ENCODE measurements at regions not wholly inside any gene's neighbourhood (a gene's known extent, or its start where the extent isn't known, plus 50 kb on each side); places are given as distances from the start of the nearest gene placed in this dataset.

DNA sequence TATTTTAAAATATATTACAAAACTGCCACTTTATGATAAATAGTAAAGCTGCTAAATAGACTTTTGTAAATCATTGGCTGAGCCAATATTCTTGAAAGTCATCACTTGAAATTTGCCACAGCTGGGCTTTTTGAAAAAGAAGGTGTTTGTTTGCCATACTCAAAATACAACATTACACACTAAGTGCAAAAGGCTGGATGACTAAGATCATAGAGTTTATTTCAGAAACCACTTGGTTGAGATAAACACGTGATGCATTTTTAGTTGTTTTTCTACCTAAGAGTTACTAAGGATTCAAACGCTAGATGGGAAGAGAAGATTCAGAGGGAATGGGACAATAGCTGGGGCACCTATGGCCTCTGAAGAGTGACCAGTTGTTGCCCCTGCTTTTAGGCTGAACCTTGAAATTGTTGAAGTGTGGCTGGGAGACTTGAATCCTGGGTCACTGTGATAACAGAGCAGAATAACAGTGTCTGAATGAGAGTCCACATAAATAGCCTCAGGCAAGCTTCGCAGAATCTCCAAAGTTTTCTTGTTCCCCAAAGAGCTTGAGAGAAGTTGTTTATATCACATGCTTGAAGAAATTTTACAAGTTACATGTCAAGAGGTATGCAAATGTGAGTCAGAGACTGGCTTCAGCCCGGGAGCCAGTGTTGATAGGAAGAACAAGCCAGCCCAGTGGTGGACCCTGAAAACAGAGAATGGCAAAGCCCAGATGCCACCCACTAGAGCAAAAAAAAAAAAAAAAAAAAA is 409.8 kb downstream of the GPD2 start:
- DNase-seq, result no peak

DNA sequence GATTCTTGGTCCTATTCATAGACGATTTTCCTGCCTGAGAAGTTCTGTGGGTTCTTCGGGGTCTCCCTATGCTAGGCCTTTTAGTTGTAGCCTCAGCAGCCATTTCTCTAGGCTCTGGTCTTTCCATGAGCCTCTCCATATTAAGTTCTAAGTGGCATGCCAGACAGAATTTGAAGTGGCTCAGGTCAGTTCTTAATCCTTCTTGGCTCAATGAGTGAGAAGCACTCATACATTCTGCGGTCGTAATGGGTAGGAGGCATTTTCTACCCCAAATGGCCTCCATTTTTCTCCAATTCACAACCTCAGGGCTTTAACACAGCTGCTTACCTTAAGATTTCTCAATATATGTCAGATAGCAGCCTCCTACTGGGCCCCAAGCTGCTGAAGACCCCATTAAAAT is 405.3 kb upstream of the GALNT5 start:
- DNase-seq, result no peak

DNA sequence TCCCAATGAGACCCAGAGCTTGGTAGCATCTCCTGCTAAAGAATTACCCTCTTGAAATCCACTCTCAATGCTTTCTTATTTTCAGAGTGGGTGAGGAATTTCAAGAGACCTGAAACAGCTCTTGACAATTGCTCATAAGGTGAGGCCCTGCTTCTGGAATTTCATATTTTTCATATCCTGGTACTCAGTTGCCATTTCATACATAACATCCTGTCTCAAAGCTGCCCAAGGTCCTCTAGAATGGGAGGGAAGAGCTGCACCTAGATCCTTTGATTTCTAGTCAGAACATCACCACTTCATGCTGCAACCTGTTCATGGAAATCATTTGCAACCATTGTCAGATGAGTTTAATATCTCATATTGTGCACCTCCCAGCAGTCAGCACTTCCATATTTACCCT is 404.8 kb upstream of the GALNT5 start:
- DNase-seq, result peak in 1 of 2 donors; percentile 2

DNA sequence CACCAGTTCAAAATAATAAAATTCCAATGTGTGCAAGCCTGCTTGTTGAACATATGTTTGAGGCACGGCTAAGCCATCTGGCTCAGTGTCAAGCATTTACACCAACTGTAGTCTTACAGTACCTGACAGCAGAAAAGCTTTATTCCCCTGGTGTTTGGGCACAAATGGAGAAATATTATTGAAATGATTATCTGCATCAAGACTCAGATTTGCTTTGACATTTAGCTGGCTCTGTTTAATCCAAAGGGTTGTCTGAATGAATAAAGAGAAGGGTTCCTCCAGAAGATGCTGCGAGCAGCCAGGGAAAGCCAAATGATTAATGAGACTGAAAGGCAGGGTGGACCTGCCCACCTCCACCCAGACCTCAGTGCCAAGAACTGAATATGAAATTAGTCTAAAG is 393.2 kb upstream of the GALNT5 start:
- DNase-seq, result no peak

DNA sequence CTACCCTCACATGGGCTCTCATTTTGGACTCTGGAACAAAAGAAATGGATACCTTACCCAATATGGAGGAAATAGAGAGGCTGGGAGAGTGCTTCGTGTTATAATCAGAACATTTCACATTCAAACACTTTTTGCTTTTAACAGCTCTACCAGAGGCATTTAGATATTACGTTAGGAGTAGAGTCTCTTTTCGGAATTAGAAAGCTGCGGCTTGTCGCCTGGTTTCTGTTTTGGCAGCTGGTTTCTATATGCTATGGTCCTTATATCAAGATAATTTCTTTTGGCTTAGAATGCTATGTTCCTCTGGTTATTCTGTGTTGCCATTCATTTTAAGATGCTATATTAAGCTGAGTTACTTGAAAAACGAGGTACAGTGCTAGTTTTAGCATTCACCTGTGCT is 392.8 kb upstream of the GALNT5 start:
- no peak for DNase-seq

DNA sequence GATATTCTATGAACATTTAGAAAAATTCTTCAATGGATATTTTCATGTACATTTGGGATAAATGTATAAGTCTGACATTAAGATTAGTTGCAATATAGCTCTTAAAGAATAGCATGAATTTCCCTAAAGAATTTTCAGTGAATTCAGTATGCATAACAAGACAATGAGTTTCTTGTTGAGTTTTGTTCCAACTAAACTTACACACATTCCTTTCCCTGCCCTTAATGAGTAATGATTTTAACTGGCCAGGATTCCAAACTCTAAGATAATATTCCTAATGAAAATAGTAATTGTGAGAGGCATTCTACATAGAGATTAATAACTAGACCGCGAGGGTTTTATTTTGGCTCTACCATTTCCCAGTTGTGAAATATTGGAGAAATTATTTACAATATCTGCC is 390.3 kb upstream of the GALNT5 start:
- no peak for DNase-seq

DNA sequence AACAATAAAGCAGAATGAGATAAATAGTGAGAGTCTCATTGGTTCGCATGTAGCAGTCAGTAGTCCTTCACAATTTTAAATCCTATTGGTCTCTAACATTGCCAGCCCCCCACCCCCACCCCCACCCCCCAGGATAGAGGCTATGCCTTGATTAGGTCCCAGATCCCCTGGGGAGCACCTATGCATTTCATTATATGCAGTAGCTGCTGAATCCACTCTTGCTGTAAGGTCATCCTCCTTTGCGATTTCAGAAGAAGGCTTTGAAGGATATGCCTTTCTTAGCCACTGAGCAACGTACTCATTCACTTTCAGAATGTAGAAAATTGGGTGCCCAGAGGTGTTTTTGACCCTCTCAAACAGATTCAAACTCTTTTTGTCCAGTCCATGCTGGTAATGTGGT is 382.8 kb upstream of the GALNT5 start:
- DNase-seq, result no peak

DNA sequence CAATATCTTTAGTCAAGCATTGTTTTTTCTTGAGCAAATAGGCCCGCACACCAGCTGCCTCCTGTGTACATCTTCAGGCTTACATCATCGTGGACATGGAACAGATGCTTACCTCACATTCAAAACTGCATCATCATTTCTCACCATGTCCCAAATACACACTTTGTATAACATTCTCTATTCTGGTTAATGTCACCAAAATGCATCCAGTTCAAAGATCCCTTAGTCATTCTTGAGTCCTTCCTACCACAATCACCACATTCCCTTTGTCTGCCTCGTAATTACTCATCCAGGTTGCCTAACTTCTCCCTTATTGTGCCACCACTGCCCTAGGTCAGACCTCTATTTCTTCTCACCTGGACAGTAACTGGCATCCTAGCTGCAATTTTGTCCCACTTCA is 373.7 kb upstream of the GALNT5 start:
- DNase-seq, result no peak

DNA sequence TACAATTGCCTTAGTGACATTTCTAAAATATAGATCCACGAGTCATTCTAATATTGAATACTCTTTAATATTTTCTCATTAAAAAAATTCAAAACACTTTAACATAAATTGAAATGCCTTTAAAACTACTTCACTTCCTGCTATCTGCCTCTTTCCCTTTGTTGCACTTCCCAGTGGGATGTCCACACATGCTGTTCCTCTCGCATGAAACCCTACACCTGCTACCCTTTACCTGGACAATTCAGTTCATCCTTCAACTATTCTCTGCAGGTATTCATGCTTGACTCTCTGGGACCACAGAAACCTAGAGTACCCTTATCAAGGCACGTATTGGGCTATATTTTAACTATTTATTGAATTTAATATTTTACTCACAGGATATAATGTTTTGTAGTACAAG is 373.3 kb upstream of the GALNT5 start:
- DNase-seq, result no peak

DNA sequence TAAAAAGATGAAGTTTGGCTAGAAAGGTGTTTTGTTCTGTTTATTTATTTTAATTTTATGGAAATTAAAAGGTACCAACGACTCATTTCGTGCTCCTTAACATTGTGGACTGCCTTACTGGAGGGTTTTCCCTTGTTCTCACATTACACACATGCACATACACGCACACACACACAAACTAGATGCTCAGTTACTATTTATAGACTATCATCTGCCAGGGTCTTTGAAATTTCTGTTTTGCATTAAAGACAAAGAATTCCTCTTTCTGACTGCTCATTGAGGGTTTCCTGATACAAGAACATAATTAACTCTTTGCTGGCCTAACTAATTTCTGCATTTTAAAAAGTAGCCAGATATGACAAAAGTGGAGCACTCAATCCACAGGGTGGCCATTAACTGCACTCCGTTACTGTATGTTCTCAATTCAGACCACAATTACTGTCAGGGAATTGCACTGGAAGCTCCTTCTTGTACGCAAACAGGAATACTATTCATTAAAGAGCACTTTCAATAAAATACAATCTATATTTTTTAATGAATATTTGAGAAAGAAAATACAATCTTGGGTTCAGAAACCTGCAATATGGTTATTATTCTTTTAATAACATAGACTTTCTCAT is 366.9 kb upstream of the GALNT5 start:
- DNase-seq, result no peak

DNA sequence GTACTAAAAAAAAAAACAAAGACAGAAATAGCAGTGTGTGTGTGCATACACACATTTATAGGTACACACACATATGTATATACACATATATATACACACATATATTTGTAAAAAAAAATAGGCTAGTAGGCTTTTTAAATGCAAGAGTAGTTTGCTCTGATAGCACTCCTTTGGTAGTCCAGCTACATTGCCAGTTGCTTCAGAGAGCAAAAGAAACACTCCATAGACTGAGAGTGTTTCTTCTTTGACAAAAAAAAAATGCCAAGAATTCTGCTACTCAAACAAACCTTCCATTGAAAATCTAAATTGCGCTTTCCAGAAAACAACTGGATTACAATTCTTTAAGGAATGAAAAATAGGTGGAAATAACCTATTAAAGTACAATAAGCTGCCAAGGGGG is 365.9 kb upstream of the GALNT5 start:
- DNase-seq, result no peak

DNA sequence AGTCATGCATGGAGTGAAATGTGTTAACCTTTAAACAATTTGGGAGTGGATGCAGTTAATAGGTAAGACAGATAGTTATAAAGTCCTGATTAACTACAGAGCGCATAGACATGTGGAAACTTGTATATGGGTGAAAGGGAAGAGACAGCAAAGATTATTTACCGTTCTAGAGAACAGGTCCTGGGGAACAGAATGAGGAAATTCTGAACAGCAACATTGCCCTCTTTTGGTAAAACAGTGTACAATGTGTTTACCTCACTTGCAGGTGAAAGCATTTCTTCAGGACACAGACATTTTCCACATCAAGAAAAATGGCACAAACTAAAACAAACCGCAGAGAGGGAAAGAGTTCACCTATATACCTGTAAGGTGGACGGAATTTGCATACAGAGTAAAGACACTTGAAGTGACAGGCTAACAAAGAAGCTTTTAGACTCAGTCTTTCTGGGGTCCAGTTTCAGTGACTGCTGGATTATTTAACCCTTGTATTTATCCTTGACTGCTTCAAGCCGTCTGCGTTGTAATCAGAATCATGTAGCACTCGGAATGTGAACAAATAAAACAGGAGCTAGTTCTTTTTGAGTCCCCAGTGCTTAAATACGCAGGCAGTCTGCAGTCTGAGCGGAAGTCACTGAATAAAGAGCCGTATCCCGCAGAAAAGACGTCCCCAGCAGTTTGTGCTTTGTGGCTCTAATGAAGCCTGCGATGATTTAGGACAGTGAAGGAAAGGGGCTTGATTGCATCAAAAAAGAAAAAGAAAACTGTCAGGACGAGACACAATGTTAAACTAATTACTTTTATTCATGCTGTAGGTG is 364.8 kb upstream of the GALNT5 start:
- peak; percentile 39 to 54 for DNase-seq

DNA sequence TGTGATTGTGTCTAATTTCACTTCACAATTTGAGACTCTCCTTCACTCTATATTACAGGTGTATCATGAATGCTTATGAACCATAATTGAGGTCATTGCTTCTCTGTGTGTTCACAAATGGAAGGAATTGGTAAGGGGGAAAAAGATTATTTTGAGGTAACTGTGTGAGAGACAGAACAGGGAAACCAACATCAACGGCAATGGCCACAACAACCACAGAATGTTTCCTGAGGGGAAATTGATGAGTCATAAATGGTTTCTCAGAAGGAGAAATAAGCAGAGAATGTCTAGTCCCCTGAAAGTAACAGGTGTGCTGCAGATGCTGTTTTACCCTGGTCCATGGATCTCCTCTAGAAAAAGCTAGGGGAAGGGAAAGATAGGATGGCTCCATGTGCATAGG is 361.2 kb upstream of the GALNT5 start:
- DNase-seq, result no peak

DNA sequence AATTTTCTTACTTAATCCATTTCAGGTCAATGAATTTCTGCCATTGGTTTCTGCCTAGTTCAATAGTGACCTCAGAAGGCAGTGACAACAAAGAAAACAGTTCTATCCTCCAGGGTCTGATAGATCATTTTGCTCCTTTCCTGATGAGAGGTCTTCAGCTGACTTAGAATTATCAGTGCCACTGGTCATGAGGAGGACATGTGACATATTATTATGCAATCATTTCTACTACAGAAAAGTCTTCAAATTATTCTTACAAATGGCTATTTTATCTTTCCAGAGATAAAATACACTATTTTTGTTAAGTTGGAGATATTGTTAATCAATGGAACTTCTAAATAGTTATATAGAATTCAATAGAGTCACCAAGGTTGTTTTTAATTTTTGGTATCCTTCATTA is 360.0 kb upstream of the GALNT5 start:
- DNase-seq, result no peak

DNA sequence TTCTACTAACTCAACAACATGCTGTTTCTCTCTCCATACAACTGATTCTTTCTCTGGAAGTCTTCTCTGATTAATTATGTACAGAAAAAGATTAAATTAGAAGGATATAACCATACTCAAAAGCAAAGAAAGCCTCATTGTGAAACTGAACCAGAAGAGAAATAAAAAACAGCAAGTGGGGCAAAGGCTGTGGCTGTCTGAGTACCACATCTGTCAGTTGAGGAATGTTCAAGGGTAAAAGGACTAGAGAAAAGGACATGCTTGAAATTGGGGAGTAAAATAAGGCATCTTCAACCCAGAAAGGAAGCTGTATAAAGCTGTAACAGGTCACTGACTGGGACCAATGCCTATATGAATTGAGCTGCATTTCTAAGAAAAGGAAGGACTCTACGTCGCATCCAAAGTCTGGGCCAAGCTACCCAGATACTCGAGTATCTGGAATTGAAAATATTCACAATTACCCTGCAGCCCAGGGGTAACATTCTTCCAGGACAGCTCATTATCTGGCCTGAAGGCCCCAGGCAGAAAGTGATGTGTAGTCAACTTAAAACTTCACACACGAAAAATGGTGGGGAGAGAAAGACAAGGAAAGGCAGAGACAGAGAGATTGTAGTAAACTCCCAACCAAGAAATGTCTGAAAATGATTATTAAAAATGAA is 356.0 kb upstream of the GALNT5 start:
- no peak for DNase-seq

DNA sequence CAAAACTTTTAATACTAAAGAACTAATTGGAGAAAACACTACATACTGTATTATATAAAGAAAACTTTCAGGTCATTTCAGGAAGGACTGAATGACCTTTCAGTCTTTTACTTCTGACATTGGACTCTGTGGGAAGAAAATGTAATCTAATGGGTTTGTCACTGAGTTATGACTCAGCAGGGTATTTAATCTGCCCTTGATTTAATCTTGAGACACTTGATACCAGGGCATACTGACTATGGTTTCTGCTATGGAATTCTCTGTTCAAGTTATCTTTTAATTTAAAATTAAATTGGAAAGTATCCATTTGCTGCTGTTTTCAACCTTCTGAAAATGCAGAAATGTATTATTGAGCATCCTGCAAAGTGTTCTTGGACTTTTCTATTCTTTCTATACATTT is 354.2 kb upstream of the GALNT5 start:
- no peak for DNase-seq

DNA sequence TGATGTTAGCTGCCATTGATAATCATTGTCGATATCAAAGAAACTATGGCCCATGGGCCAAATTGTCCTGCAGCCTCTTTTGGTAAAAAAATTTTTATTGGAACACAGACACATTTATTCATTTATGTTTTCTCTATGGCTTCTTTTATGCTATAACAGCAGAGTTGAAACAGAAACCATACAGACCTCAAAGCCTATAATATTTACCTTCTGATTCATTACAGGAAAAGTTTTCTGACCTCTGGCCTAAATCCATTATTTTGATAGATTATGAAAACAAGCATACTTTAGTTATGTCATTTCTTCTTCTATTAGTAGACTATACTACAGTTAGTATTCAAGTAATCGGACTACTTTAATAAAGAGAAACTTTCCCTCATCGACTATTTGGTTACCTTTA is 349.7 kb upstream of the GALNT5 start:
- DNase-seq, result no peak

DNA sequence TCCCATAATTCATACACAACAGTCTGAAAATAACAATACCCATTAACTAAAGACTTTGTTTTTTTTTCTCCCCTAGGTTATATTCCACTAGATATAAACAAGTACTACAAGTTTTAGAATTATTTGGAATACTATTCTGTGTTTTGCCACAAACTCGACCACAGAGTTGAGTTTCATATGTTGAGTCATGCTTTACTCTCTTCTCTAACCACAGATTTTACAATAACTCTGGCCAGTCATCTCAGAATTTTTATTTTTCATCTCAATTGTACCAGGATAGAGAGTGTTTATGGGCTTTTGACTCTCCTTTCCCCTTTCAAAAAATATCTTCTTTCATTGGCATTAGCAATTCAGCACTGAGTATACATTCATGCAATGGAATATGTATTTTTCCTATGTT is 348.7 kb upstream of the GALNT5 start:
- DNase-seq, result no peak

DNA sequence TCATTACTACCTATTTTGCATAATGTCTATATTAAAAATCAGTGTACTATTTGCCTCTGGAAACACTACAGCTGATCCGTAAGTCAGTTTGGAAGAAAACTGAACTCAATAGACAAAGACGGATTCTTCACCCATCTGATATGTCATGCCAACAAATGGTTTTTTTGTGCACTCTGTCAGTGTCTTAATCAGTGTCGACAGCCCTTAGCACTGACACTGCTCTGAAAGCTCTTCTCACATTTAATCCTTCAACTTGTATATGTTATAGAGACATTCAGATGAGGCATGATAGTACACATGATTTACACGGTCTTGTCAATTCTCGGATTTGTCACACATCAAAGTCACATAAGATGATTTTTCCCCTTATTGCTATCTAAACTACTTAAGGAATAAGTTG is 347.5 kb upstream of the GALNT5 start:
- DNase-seq, result no peak

DNA sequence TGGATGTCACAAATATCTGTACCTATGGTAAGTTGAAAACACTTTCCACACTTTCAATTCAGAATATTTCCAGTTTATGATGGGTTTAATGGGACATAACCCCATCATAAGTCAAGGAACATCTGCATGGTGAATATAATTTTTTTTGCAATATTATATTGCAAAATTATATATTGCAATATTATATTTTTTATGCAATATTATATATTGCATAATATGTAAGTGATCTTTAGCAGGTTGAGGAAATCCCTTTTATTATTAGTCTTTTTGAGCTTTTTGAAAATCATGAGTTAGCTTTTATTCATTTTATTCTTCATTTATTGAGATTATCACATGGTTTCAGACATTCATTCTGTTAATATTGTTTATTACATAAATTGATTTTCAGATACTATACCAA is 342.2 kb upstream of the GALNT5 start:
- DNase-seq, result no peak

DNA sequence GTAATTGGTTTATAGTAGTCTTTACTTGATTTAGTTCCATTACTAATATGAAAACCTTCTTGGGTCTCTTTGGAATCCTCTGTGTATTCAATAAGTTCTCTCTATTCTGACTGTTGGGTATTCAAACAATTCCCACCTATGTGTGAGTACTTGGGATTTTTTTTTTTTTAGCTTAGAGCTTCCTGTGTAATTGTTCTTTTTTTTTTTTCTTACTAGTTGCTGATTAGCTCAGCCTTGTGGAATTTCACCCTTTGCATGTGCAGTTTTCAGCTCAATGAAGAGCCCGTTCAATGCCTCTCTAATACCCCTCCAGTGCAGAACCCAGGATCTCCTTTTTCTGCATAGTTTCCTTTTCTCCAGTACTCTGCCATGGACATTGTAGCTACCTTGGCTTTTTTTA is 339.1 kb upstream of the GALNT5 start:
- no peak for DNase-seq

DNA sequence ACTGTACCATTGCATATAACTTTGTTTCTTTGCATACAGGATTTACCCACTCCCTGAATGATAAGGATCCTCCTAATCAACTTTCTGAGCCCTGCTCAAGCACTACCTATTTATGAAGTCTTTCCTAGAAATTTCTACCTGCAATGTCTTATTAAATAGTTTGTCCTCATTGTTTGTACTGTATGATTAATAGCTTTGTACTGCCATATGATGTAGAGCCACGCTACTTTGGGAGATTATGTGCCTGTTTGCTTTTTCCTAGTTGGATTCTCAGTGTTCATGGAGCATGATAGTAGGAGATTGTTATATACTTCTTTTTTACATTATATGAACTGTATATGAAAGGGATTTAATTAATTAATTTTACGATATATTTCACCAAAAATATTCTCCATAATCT is 327.1 kb upstream of the GALNT5 start:
- no peak for DNase-seq
